IMR-90 (cell line): ENCODE measurements at regions not wholly inside any gene's neighbourhood (a gene's known extent, or its start where the extent isn't known, plus 50 kb on each side); places are given as distances from the start of the nearest gene placed in this dataset.

Experiments used
- ATAC-seq: fragments of 200-7000 bp; cut with Tn5 transposase; 2 replicates; pipeline ENCODE4 v1.9.1; 2020; ENCODE audit warnings: low read depth, mild to moderate bottlenecking, moderate library complexity
- BruUV-seq: library from RNA; stranded (reverse); fragments of 400-500 nt; replicated peaks from 2 replicates; lab custom pipeline; 2021; lab: Mats Ljungman, UMichigan
- CTCF ChIA-PET: fragments of 300-600 bp; formaldehyde crosslinking; extraction: SDS; loops from one replicate; lab custom pipeline; 2021; ENCODE audit warnings: antibody characterized with exemption; lab: Yijun Ruan, JAX
- POLR2A ChIA-PET: fragments of 300-600 bp; sonication (Branson Sonifier 250); formaldehyde crosslinking; loops from one replicate; lab custom pipeline; 2022; ENCODE audit warnings: antibody characterized with exemption; ENCODE audit not compliant: unreplicated experiment; lab: Charles Lee
- DNase-seq: peaks from one replicate; pipeline ENCODE4 v3.0.0; 2013
- H2AFZ ChIP-seq: replicated peaks from 2 replicates; pipeline ENCODE3; 2013; ENCODE audit warnings: low read length, mild to moderate bottlenecking; ENCODE audit not compliant: poor library complexity
- H2AK5ac ChIP-seq: 2 replicates; pipeline ENCODE4 v1.6.1; 2013; ENCODE audit warnings: low read depth, low read length, inconsistent platforms
- H2AK9ac ChIP-seq: replicated peaks from 2 replicates; pipeline ENCODE3; 2013; ENCODE audit warnings: mild to moderate bottlenecking, low read depth, low read length, moderate library complexity; ENCODE audit not compliant: poor library complexity
- H2BK120ac ChIP-seq: 2 replicates; pipeline ENCODE4 v1.6.1; 2013; ENCODE audit warnings: low read depth, low read length, inconsistent platforms
- H2BK15ac ChIP-seq: 3 replicates; pipeline ENCODE4 v1.6.1; 2013; ENCODE audit warnings: low read depth, low read length, inconsistent platforms
- H2BK20ac ChIP-seq: 2 replicates; pipeline ENCODE4 v1.6.1; 2013; ENCODE audit warnings: low read depth, mild to moderate bottlenecking, inconsistent platforms, low read length, moderate library complexity
- H2BK5ac ChIP-seq: 2 replicates; pipeline ENCODE4 v1.6.1; 2013; ENCODE audit warnings: mild to moderate bottlenecking, low read depth, low read length, inconsistent platforms; ENCODE audit not compliant: poor library complexity, severe bottlenecking
- H3K14ac ChIP-seq: replicated peaks from 2 replicates; pipeline ENCODE4 v1.6.1; 2013; ENCODE audit warnings: low read depth, low read length, inconsistent platforms
- H3K18ac ChIP-seq: 2 replicates; pipeline ENCODE4 v1.6.1; 2013; ENCODE audit warnings: low read depth, low read length, control low read depth
- H3K23ac ChIP-seq: 2 replicates; pipeline ENCODE4 v1.6.1; 2013; ENCODE audit warnings: low read depth, low read length, inconsistent platforms
- H3K27ac ChIP-seq: 2 replicates; pipeline ENCODE4 v1.5.1; 2013; ENCODE audit warnings: mild to moderate bottlenecking, control low read depth, low read length; ENCODE audit not compliant: insufficient read depth
- H3K27me3 ChIP-seq: 2 replicates; pipeline ENCODE4 v1.6.1; 2013; ENCODE audit warnings: low read length; ENCODE audit not compliant: control insufficient read depth, insufficient read depth
- H3K36me3 ChIP-seq: 2 replicates; pipeline ENCODE4 v1.6.1; 2013; ENCODE audit warnings: low read length, mixed read lengths; ENCODE audit not compliant: control insufficient read depth, insufficient read depth
- H3K4ac ChIP-seq: 2 replicates; pipeline ENCODE4 v1.6.1; 2013; ENCODE audit warnings: low read depth, low read length, inconsistent platforms
- H3K4me1 ChIP-seq: 2 replicates; pipeline ENCODE4 v1.6.1; 2013; ENCODE audit warnings: low read length, mixed read lengths; ENCODE audit not compliant: control insufficient read depth, insufficient read depth
- H3K4me2 ChIP-seq: 2 replicates; pipeline ENCODE4 v1.6.1; 2013; ENCODE audit warnings: low read depth, mild to moderate bottlenecking, control low read depth, low read length, moderate library complexity
- H3K4me3 ChIP-seq: 2 replicates; pipeline ENCODE4 v1.5.1; 2013; ENCODE audit warnings: low read depth, mild to moderate bottlenecking, control low read depth, low read length, moderate library complexity; ENCODE audit not compliant: insufficient read depth
- H3K56ac ChIP-seq: 2 replicates; pipeline ENCODE4 v1.6.1; 2013; ENCODE audit warnings: low read length, inconsistent platforms; ENCODE audit not compliant: insufficient read depth; ENCODE audit errors: extremely low read depth
- H3K79me1 ChIP-seq, 2 experiments: 2 replicates each; pipeline ENCODE4 v1.6.1; 2013; ENCODE audit warnings: low read length in 2 of 2, inconsistent platforms in 1 of 2, low read depth in 1 of 2
- H3K9ac ChIP-seq: 2 replicates; pipeline ENCODE4 v1.6.1; 2013; ENCODE audit warnings: low read depth, low read length, control low read depth
- H3K9me1 ChIP-seq: 2 replicates; pipeline ENCODE4 v1.6.1; 2013; ENCODE audit warnings: low read length, inconsistent platforms; ENCODE audit not compliant: insufficient read depth
- H3K9me3 ChIP-seq: 2 replicates; pipeline ENCODE4 v1.6.1; 2013; ENCODE audit warnings: low read length; ENCODE audit not compliant: control insufficient read depth, insufficient read depth
- H4K20me1 ChIP-seq: 2 replicates; pipeline ENCODE4 v1.6.1; 2013; ENCODE audit warnings: low read length, inconsistent platforms; ENCODE audit not compliant: insufficient read depth
- H4K5ac ChIP-seq: 2 replicates; pipeline ENCODE4 v1.6.1; 2013; ENCODE audit warnings: mild to moderate bottlenecking, low read depth, low read length, control low read depth
- H4K8ac ChIP-seq, 2 experiments: 2 replicates each; pipeline ENCODE4 v1.6.1; 2013; ENCODE audit warnings: low read depth in 2 of 2, low read length in 2 of 2, control low read depth in 1 of 2, inconsistent platforms in 1 of 2
- H4K91ac ChIP-seq: 2 replicates; pipeline ENCODE4 v1.6.1; 2013; ENCODE audit warnings: low read depth, low read length, inconsistent platforms; ENCODE audit not compliant: insufficient read depth
- MAFK ChIP-seq: IDR thresholded peaks from 2 replicates; pipeline ENCODE4 v1.6.1; 2012; ENCODE audit warnings: low read depth, low read length, improper control_type of control experiment
- WGBS, 2 experiments: methylation state at CpG; one replicate each; pipeline versions ENCODE4 v1.1.5 to v1.1.7; 2013; ENCODE audit warnings: missing lambda C conversion rate in 2 of 2; ENCODE audit not compliant: insufficient read length in 1 of 2; ENCODE audit errors: extremely low coverage in 2 of 2; 5-methylcytosine and 5-hydroxymethylcytosine counted together
- dilution Hi-C: fragments of 300-500 bp; cut with HindIII; formaldehyde crosslinking; loops from one replicate; pipeline ENCODE4 v1.14.3; 2018; ENCODE audit warnings: low sequenced_read_pairs; ENCODE audit not compliant: unreplicated experiment
- in situ Hi-C: fragments of 300-500 bp; cut with MboI; formaldehyde crosslinking; loops from 3 replicates; pipeline ENCODE4 v1.14.3; 2019; ENCODE audit warnings: low sequenced_read_pairs, inconsistent platforms, mixed read lengths
- intact Hi-C: fragments of 100-400 bp; cut with micrococcal nuclease; formaldehyde crosslinking; loops from 2 replicates; pipeline ENCODE4 v1.10.0; 2022

DNA sequence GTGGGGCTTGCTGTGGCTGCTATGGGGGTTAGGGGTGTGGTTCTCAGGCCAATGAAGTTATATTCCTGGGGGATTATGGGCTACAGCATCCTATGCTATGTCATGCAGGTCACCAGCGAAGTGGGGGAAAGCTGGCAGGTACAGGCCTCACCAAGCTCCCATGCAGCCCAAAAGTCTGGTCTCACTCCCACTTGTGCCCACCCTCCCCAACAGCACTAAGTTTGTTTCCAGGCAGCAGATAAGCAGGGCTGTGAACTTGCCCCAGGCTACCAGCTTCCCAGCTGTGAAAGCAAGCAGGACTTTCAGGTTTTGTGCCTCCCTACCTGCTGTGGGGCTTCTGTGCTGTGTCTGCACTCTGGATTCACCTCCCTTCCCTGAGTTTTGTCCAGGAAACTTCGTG, 469.7 kb downstream of the CPS1 start:
- Histone ChIP-seq H2BK20ac (no peak overlapping the region), H3K79me1 (no peaks in the 10 kb centered on the region), H3K27me3 (no peaks in the 10 kb centered on the region), H2AK9ac (no peak overlapping the region), H4K5ac (no peak overlapping the region), H3K56ac (no peak overlapping the region), H3K4me1 (no peaks in the 10 kb centered on the region), H3K27ac (no peak overlapping the region), H3K4ac (no peak overlapping the region), H3K4me3 (no peak overlapping the region), H4K20me1 (no peaks in the 10 kb centered on the region), H2AFZ (no peak overlapping the region), H3K14ac (no peak overlapping the region), H2AK5ac (no peak overlapping the region), H2BK120ac (no peak overlapping the region), H2BK15ac (no peak overlapping the region), H3K36me3 (no peaks in the 10 kb centered on the region), H3K18ac (no peak overlapping the region), H3K23ac (no peak overlapping the region), H3K9ac (no peak overlapping the region), H3K4me2 (no peak overlapping the region), H2BK5ac (no peak overlapping the region), H3K9me3 (peaks cover 7% of the 10 kb centered on the region; the same call in 1 of the 2 replicates), H4K8ac (no peak overlapping the region), H4K91ac (no peak overlapping the region), H3K9me1 (no peaks in the 10 kb centered on the region)
- ATAC-seq (no peak), DNase-seq (no peak)
- CTCF ChIA-PET, result interaction anchor here (0.6 kb wide), 1 partner anchor 26 kb away, joined by 3 read pairs; no protein-coding TSS in a partner anchor
- no TSS peak for BruUV-seq
- intact Hi-C loops (no loop called here), dilution Hi-C loops (no loop called here), in situ Hi-C loops (no loop called here)
- POLR2A ChIA-PET, result no interaction called here
- TF ChIP-seq MAFK, result no peak
- WGBS, 2 experiments, result no CpG with 5 or more reads among the region's 2 CpGs
